ENCODE measurements at regions not wholly inside any gene's neighbourhood (a gene's known extent, or its start where the extent isn't known, plus 50 kb on each side); places are given as distances from the start of the nearest gene placed in this dataset.

DNA sequence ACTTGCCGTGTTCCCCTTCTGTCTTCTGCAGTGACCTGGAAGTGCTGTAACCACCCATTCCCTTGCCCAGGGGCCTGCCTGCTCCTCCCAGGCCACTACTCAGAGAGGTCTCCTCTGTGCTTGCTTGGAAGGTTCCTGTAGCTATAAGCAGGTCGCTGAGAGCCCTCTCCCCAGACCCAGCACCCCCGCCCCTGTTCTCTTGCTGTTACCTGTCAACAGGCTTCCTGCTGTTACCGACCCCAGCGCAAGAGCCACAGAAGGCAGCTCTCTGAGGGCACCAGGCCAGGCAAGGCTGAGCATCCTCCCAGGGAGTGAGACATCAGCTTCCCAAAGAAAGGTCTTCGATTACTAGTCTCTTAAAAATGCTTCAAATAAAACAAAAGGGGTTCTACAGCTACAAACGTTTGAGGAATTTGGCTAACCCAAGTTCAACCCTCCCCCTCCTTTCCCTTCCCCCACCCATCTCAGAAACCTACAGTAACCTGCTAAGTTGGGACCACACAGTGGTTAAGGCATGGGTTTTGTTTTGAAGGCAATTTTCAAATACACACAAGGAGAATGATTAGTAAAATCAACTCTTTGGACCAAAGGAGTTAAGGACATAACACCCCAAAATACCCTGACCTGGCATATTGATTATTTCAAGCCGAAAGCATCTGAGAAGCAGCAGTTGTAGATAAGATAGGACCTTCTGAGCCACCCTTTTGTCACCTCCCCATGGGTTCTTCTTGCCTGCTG, 74.9 kb upstream of the MFGE8 start:
- no peak for ATAC-seq
- no peak for TF ChIP-seq ZNF70 (CRISPR knock-in tag; IDR thresholded peaks at IDR 0.05)
- TF ChIP-seq ISL1 (CRISPR knock-in tag; IDR thresholded peaks at IDR 0.05), result no peak
- no peak for TF ChIP-seq RARB (CRISPR knock-in tag; IDR thresholded peaks at IDR 0.05)
- TF ChIP-seq TOX (CRISPR knock-in tag; IDR thresholded peaks at IDR 0.05; ENCODE audit: borderline replicate concordance), result no peak
- TF ChIP-seq, protein P1, sequence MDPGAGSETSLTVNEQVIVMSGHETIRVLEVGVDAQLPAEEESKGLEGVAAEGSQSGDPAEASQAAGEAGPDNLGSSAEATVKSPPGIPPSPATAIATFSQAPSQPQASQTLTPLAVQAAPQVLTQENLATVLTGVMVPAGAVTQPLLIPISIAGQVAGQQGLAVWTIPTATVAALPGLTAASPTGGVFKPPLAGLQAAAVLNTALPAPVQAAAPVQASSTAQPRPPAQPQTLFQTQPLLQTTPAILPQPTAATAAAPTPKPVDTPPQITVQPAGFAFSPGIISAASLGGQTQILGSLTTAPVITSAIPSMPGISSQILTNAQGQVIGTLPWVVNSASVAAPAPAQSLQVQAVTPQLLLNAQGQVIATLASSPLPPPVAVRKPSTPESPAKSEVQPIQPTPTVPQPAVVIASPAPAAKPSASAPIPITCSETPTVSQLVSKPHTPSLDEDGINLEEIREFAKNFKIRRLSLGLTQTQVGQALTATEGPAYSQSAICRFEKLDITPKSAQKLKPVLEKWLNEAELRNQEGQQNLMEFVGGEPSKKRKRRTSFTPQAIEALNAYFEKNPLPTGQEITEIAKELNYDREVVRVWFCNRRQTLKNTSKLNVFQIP (CRISPR knock-in tag; IDR thresholded peaks at IDR 0.05; ENCODE audit: borderline replicate concordance, low read depth), result no peak
- no peak for TF ChIP-seq TCF4 (CRISPR knock-in tag; IDR thresholded peaks at IDR 0.05; ENCODE audit: borderline replicate concordance)
- TF ChIP-seq, protein P2, sequence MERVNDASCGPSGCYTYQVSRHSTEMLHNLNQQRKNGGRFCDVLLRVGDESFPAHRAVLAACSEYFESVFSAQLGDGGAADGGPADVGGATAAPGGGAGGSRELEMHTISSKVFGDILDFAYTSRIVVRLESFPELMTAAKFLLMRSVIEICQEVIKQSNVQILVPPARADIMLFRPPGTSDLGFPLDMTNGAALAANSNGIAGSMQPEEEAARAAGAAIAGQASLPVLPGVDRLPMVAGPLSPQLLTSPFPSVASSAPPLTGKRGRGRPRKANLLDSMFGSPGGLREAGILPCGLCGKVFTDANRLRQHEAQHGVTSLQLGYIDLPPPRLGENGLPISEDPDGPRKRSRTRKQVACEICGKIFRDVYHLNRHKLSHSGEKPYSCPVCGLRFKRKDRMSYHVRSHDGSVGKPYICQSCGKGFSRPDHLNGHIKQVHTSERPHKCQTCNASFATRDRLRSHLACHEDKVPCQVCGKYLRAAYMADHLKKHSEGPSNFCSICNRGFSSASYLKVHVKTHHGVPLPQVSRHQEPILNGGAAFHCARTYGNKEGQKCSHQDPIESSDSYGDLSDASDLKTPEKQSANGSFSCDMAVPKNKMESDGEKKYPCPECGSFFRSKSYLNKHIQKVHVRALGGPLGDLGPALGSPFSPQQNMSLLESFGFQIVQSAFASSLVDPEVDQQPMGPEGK (CRISPR knock-in tag; IDR thresholded peaks at IDR 0.05; ENCODE audit: borderline replicate concordance), result no peak
- TF ChIP-seq OSR1 (CRISPR knock-in tag; IDR thresholded peaks at IDR 0.05), result no peak
- no peak for TF ChIP-seq GLIS3 (CRISPR knock-in tag; IDR thresholded peaks at IDR 0.05)
- no peak for TF ChIP-seq PPARA (CRISPR knock-in tag; IDR thresholded peaks at IDR 0.05; ENCODE audit: borderline replicate concordance)
- TF ChIP-seq, protein P3, sequence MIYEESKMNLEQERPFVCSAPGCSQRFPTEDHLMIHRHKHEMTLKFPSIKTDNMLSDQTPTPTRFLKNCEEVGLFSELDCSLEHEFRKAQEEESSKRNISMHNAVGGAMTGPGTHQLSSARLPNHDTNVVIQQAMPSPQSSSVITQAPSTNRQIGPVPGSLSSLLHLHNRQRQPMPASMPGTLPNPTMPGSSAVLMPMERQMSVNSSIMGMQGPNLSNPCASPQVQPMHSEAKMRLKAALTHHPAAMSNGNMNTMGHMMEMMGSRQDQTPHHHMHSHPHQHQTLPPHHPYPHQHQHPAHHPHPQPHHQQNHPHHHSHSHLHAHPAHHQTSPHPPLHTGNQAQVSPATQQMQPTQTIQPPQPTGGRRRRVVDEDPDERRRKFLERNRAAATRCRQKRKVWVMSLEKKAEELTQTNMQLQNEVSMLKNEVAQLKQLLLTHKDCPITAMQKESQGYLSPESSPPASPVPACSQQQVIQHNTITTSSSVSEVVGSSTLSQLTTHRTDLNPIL (CRISPR knock-in tag; IDR thresholded peaks at IDR 0.05; ENCODE audit: low read depth), result no peak
- no peak for TF ChIP-seq ESRRG (CRISPR knock-in tag; IDR thresholded peaks at IDR 0.05)
- TF ChIP-seq CSDC2 (CRISPR knock-in tag; IDR thresholded peaks at IDR 0.05), result no peak
- no peak for TF ChIP-seq ZNF8 (CRISPR knock-in tag; IDR thresholded peaks at IDR 0.05)
- TF ChIP-seq SNAI2 (CRISPR knock-in tag; IDR thresholded peaks at IDR 0.05), result no peak

DNA sequence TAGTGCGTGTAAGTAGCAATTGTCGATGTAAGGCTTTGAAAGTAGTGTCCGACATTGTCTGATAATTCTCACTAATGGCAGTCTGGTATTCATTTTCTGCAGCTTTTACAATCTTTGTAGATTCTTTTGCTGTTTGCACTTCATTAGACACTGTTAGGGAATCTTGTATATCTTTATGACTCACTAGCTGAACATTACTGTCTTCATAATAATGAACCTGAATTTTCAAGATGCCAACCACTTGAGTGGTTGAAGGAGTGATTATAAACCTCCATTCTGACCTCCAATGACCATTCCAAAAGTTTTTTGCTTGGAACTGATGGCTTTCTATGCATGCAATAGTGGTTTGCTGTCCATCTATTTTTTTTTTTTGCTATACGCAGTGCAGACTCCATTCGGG, 76.4 kb upstream of the MFGE8 start:
- TF ChIP-seq ISL1 (CRISPR knock-in tag; IDR thresholded peaks at IDR 0.05), result peak; percentile 89
- TF ChIP-seq, protein P2 (CRISPR knock-in tag; IDR thresholded peaks at IDR 0.05; ENCODE audit: borderline replicate concordance), result no peak
- ATAC-seq, result peak; percentile 85

DNA sequence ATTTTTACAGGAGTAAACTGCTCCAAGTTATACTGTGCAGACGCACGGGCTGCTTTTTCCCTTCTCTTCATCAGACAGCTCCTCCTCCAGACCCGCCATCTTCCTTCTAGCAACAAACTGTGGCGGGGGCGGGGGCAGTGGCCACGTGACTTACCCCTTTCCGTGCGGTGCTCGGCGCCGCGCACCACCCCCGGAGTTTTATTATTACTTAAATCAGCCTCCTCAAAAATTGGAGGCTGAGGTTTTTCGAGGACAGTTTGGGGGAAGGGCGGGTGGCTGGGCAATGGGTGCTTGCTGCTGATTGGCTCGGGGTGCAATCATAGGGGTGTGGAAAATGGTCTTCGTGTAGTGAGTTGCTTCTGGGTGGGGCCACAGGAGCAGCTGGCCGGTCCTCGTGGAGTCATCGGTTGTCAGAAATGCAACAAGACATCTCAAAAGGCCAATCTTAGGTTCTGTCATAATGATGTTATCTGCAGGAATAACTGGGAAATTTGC, 77.1 kb upstream of the MFGE8 start:
- peak; percentile 60 for ATAC-seq
- no peak for TF ChIP-seq TOX (CRISPR knock-in tag; IDR thresholded peaks at IDR 0.05; ENCODE audit: borderline replicate concordance)
- no peak for TF ChIP-seq ESRRG (CRISPR knock-in tag; IDR thresholded peaks at IDR 0.05)
- TF ChIP-seq ZFP30 (CRISPR knock-in tag; IDR thresholded peaks at IDR 0.05), result no peak
- no peak for TF ChIP-seq ARNTL (CRISPR knock-in tag; IDR thresholded peaks at IDR 0.05; ENCODE audit: borderline replicate concordance, low read depth)
- TF ChIP-seq TCF4 (CRISPR knock-in tag; IDR thresholded peaks at IDR 0.05; ENCODE audit: borderline replicate concordance), result no peak
- TF ChIP-seq ZC3H10 (CRISPR knock-in tag; IDR thresholded peaks at IDR 0.05), result no peak
- no peak for TF ChIP-seq OSR1 (CRISPR knock-in tag; IDR thresholded peaks at IDR 0.05)
- no peak for TF ChIP-seq ZNF565 (CRISPR knock-in tag; conservative IDR thresholded peaks at IDR 0.05; ENCODE audit: low read depth)
- TF ChIP-seq, protein P4, sequence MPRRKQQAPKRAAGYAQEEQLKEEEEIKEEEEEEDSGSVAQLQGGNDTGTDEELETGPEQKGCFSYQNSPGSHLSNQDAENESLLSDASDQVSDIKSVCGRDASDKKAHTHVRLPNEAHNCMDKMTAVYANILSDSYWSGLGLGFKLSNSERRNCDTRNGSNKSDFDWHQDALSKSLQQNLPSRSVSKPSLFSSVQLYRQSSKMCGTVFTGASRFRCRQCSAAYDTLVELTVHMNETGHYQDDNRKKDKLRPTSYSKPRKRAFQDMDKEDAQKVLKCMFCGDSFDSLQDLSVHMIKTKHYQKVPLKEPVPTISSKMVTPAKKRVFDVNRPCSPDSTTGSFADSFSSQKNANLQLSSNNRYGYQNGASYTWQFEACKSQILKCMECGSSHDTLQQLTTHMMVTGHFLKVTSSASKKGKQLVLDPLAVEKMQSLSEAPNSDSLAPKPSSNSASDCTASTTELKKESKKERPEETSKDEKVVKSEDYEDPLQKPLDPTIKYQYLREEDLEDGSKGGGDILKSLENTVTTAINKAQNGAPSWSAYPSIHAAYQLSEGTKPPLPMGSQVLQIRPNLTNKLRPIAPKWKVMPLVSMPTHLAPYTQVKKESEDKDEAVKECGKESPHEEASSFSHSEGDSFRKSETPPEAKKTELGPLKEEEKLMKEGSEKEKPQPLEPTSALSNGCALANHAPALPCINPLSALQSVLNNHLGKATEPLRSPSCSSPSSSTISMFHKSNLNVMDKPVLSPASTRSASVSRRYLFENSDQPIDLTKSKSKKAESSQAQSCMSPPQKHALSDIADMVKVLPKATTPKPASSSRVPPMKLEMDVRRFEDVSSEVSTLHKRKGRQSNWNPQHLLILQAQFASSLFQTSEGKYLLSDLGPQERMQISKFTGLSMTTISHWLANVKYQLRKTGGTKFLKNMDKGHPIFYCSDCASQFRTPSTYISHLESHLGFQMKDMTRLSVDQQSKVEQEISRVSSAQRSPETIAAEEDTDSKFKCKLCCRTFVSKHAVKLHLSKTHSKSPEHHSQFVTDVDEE (CRISPR knock-in tag; IDR thresholded peaks at IDR 0.05), result no peak
- TF ChIP-seq ZNF8 (CRISPR knock-in tag; IDR thresholded peaks at IDR 0.05), result no peak
- TF ChIP-seq, protein P5, sequence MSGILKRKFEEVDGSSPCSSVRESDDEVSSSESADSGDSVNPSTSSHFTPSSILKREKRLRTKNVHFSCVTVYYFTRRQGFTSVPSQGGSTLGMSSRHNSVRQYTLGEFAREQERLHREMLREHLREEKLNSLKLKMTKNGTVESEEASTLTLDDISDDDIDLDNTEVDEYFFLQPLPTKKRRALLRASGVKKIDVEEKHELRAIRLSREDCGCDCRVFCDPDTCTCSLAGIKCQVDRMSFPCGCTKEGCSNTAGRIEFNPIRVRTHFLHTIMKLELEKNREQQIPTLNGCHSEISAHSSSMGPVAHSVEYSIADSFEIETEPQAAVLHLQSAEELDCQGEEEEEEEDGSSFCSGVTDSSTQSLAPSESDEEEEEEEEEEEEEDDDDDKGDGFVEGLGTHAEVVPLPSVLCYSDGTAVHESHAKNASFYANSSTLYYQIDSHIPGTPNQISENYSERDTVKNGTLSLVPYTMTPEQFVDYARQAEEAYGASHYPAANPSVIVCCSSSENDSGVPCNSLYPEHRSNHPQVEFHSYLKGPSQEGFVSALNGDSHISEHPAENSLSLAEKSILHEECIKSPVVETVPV (CRISPR knock-in tag; IDR thresholded peaks at IDR 0.05), result no peak
- TF ChIP-seq, protein P3 (CRISPR knock-in tag; IDR thresholded peaks at IDR 0.05; ENCODE audit: low read depth), result no peak
- TF ChIP-seq SNAI2 (CRISPR knock-in tag; IDR thresholded peaks at IDR 0.05), result no peak
- no peak for TF ChIP-seq PPARA (CRISPR knock-in tag; IDR thresholded peaks at IDR 0.05; ENCODE audit: borderline replicate concordance)
- no peak for TF ChIP-seq CSDC2 (CRISPR knock-in tag; IDR thresholded peaks at IDR 0.05)
- no peak for TF ChIP-seq ZFP3 (CRISPR knock-in tag; IDR thresholded peaks at IDR 0.05)
- TF ChIP-seq, protein P1 (CRISPR knock-in tag; IDR thresholded peaks at IDR 0.05; ENCODE audit: borderline replicate concordance, low read depth), result no peak
